ENCODE measurements at regions not wholly inside any gene's neighbourhood (a gene's known extent, or its start where the extent isn't known, plus 50 kb on each side); places are given as distances from the start of the nearest gene placed in this dataset.
"Not testable (repeated sequence)": the region's sequence is repeated elsewhere in the genome, so short reads cannot be mapped to it uniquely, and the experiment has no call there.

DNA sequence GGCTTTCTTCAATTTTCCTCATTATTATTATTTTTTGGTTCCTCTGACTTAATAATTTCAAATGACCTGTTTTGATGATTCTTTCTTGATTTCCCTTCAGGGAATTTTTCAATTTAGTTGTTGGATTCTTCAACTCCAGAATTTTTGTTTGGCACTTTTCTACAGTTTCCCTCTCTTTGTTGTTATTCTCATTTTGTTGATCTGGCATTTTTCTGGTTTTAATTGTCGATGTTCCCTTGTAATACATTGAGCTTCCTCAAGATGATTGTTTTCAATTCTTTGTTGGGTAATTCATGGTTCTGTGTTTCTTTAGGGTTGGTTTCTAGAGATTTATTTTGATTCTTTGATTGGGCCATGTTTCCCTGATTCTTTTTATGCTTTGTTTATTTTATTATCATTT lies 67.8 kb upstream of the DNAJC1 start:
- peaks cover 0 to 3% (median 2%) of the 10 kb centered on the region in 3 donors for H3K27me3 Mint-ChIP-seq (ENCODE audit: low read depth in 3 of 3)
- no peaks in the 10 kb centered on the region for H3K36me3 Mint-ChIP-seq
- Histone ChIP-seq H2AFZ (ENCODE audit: insufficient read depth, low read depth, low read length, poor library complexity, severe bottlenecking) (no peak overlapping the region), H3K4me2 (replicated peaks; ENCODE audit: extremely low read depth, low read length, poor library complexity, severe bottlenecking) (no peak overlapping the region), H3K4me1 (ENCODE audit: control insufficient read depth in 1 of 2, insufficient read depth in 2 of 2, low read length in 2 of 2) (no peaks in the 10 kb centered on the region), H3K4me3 (replicated peaks in 1 of 3; ENCODE audit: low read depth in 2 of 3, low read length in 3 of 3) (no peak overlapping the region), H3K36me3 (replicated peaks in 1 of 2; ENCODE audit: control insufficient read depth in 1 of 2, insufficient read depth in 2 of 2, low read length in 2 of 2) (no peaks in the 10 kb centered on the region), H3K27me3 (ENCODE audit: control insufficient read depth in 2 of 2, insufficient read depth in 2 of 2, low read length in 2 of 2) (no peaks in the 10 kb centered on the region), H3K9ac (ENCODE audit: insufficient read depth, low read length, poor library complexity, severe bottlenecking) (no peak overlapping the region), H3K27ac (ENCODE audit: low read depth in 1 of 2, low read length in 2 of 2) (no peak overlapping the region), H3K79me2 (ENCODE audit: insufficient read depth, low read length) (no peaks in the 10 kb centered on the region), H4K20me1 (ENCODE audit: insufficient read depth, low read length) (no peaks in the 10 kb centered on the region), H3K9me3 (replicated peaks in 1 of 2; ENCODE audit: control insufficient read depth in 1 of 2, insufficient read depth in 1 of 2, low read length in 2 of 2) (peaks cover 12 to 14% of the 10 kb centered on the region in 2 donors)
- H3K4me3 Mint-ChIP-seq = no peak overlapping the region
- intact Hi-C loops (cut with micrococcal nuclease) = no loop called here
- no peaks in the 10 kb centered on the region for H3K4me1 Mint-ChIP-seq
- TF ChIP-seq, protein P1, sequence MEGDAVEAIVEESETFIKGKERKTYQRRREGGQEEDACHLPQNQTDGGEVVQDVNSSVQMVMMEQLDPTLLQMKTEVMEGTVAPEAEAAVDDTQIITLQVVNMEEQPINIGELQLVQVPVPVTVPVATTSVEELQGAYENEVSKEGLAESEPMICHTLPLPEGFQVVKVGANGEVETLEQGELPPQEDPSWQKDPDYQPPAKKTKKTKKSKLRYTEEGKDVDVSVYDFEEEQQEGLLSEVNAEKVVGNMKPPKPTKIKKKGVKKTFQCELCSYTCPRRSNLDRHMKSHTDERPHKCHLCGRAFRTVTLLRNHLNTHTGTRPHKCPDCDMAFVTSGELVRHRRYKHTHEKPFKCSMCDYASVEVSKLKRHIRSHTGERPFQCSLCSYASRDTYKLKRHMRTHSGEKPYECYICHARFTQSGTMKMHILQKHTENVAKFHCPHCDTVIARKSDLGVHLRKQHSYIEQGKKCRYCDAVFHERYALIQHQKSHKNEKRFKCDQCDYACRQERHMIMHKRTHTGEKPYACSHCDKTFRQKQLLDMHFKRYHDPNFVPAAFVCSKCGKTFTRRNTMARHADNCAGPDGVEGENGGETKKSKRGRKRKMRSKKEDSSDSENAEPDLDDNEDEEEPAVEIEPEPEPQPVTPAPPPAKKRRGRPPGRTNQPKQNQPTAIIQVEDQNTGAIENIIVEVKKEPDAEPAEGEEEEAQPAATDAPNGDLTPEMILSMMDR (IDR thresholded peaks at IDR 0.05) = no peak
- peaks cover 13 to 34% (median 25%) of the 10 kb centered on the region in 7 donors for H3K9me3 Mint-ChIP-seq
- WGBS (ENCODE audit: insufficient coverage) = no CpG with 5 or more reads among the region's 1 CpG
- H3K27ac Mint-ChIP-seq = no peak overlapping the region
- DNase-seq = no peak

DNA sequence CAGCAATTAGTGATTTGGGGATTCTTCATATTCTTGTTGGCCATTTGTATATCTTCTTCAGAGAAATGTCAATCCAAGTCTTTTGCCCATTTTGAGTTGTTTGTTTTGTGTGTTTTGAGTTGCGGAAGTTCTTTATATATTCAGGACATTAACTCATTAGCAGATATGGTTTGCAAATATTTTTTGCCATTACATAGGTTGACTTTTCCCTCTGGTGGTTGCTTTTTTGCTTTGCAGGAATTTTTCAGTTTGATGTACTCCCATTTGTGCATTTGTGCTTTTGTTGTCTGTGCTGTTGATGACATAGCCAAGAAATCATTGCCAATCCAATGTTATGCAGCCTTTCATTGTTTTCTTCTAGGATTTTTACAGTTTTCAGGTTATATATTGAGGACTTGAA lies 63.6 kb upstream of the DNAJC1 start:
- Histone ChIP-seq H3K4me3 (replicated peaks in 1 of 3; ENCODE audit: low read depth in 2 of 3, low read length in 3 of 3) (no peak overlapping the region), H2AFZ (ENCODE audit: insufficient read depth, low read depth, low read length, poor library complexity, severe bottlenecking) (no peak overlapping the region), H3K27ac (ENCODE audit: low read depth in 1 of 2, low read length in 2 of 2) (no peak overlapping the region), H4K20me1 (ENCODE audit: insufficient read depth, low read length) (no peaks in the 10 kb centered on the region), H3K9me3 (replicated peaks in 1 of 2; ENCODE audit: control insufficient read depth in 1 of 2, insufficient read depth in 1 of 2, low read length in 2 of 2) (peaks cover 7 to 14% of the 10 kb centered on the region in 2 donors), H3K4me1 (ENCODE audit: control insufficient read depth in 1 of 2, insufficient read depth in 2 of 2, low read length in 2 of 2) (no peaks in the 10 kb centered on the region), H3K79me2 (ENCODE audit: insufficient read depth, low read length) (no peaks in the 10 kb centered on the region), H3K4me2 (replicated peaks; ENCODE audit: extremely low read depth, low read length, poor library complexity, severe bottlenecking) (no peak overlapping the region), H3K27me3 (ENCODE audit: control insufficient read depth in 2 of 2, insufficient read depth in 2 of 2, low read length in 2 of 2) (no peaks in the 10 kb centered on the region), H3K36me3 (replicated peaks in 1 of 2; ENCODE audit: control insufficient read depth in 1 of 2, insufficient read depth in 2 of 2, low read length in 2 of 2) (no peaks in the 10 kb centered on the region), H3K9ac (ENCODE audit: insufficient read depth, low read length, poor library complexity, severe bottlenecking) (no peak overlapping the region)
- Mint-ChIP-seq H3K9me3 (peaks cover 6 to 36% (median 25%) of the 10 kb centered on the region in 7 donors), H3K4me1 (no peaks in the 10 kb centered on the region), H3K36me3 (no peaks in the 10 kb centered on the region), H3K27ac (no peak overlapping the region), H3K4me3 (no peak overlapping the region), H3K27me3 (ENCODE audit: low read depth in 3 of 3) (peaks cover 2 to 3% (median 3%) of the 10 kb centered on the region in 3 donors)
- intact Hi-C loops (cut with micrococcal nuclease) = no loop called here
- TF ChIP-seq, protein P1 (IDR thresholded peaks at IDR 0.05) = no peak
- WGBS (ENCODE audit: insufficient coverage) = no CpG with 5 or more reads among the region's 1 CpG
- no peak for DNase-seq

DNA sequence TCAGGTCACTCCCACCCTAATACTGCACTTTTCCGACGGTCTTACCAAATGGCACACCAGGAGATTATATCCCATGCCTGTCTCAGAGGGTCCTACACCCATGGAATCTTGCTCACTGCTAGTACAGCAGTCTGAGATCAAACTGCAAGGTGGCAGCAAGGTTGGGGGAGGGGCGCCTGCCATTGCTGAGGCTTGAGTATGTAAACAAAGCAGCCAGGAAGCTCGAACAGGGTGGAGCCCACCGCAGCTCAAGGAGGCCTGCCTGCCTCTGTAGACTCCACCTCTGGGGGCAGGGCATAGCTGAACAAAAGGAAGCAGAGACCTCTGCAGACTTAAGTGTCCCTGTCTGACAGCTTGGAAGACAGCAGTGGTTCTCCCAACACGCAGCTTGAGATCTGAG lies 57.5 kb upstream of the DNAJC1 start:
- H3K79me2 ChIP-seq (ENCODE audit: insufficient read depth, low read length); H3K27ac Mint-ChIP-seq; H3K27me3 ChIP-seq (ENCODE audit: control insufficient read depth in 2 of 2, insufficient read depth in 2 of 2, low read length in 2 of 2); H2AFZ ChIP-seq (ENCODE audit: insufficient read depth, low read depth, low read length, poor library complexity, severe bottlenecking); H3K36me3 ChIP-seq (replicated peaks in 1 of 2; ENCODE audit: control insufficient read depth in 1 of 2, insufficient read depth in 2 of 2, low read length in 2 of 2); intact Hi-C loops (cut with micrococcal nuclease); H3K4me1 Mint-ChIP-seq; H3K36me3 Mint-ChIP-seq; H3K27ac ChIP-seq (ENCODE audit: low read depth in 1 of 2, low read length in 2 of 2); H4K20me1 ChIP-seq (ENCODE audit: insufficient read depth, low read length); DNase-seq; H3K4me1 ChIP-seq (ENCODE audit: control insufficient read depth in 1 of 2, insufficient read depth in 2 of 2, low read length in 2 of 2); H3K9ac ChIP-seq (ENCODE audit: insufficient read depth, low read length, poor library complexity, severe bottlenecking); H3K4me2 ChIP-seq (replicated peaks; ENCODE audit: extremely low read depth, low read length, poor library complexity, severe bottlenecking); H3K4me3 ChIP-seq (replicated peaks in 1 of 3; ENCODE audit: low read depth in 2 of 3, low read length in 3 of 3); H3K4me3 Mint-ChIP-seq; H3K27me3 Mint-ChIP-seq (ENCODE audit: low read depth in 3 of 3): not testable (repeated sequence)
- peaks cover 10 to 29% (median 17%) of the 10 kb centered on the region in 7 donors for H3K9me3 Mint-ChIP-seq
- WGBS (ENCODE audit: insufficient coverage) = 93% methylated on average over 6 of the region's 6 CpGs
- peaks cover 0 to 14% of the 10 kb centered on the region in 2 donors for H3K9me3 ChIP-seq (replicated peaks in 1 of 2; ENCODE audit: control insufficient read depth in 1 of 2, insufficient read depth in 1 of 2, low read length in 2 of 2)
